ENCODE measurements at regions not wholly inside any gene's neighbourhood (a gene's known extent, or its start where the extent isn't known, plus 50 kb on each side); places are given as distances from the start of the nearest gene placed in this dataset.
"Not testable (repeated sequence)": the region's sequence is repeated elsewhere in the genome, so short reads cannot be mapped to it uniquely, and the experiment has no call there.

DNA sequence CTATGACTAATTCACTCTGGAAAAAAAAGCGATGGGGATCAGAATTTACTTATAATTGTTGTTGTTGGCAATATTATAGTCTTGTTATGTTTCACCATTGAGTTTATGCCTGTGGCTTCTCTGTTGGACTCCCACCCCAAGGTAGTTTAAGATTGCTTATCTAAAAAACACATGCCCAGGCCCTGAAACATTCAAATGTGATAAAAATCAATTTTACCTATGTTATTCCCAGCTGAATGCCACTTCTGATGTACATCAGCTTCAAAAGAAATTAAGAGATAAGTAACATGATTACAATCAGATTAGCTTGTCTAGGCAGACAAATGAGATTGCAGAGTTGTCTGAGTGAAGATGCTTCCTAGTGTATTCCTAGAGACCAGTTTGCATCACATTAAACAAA lies 484.7 kb downstream of the PCDH7 start:
- DNase-seq, result no peak

DNA sequence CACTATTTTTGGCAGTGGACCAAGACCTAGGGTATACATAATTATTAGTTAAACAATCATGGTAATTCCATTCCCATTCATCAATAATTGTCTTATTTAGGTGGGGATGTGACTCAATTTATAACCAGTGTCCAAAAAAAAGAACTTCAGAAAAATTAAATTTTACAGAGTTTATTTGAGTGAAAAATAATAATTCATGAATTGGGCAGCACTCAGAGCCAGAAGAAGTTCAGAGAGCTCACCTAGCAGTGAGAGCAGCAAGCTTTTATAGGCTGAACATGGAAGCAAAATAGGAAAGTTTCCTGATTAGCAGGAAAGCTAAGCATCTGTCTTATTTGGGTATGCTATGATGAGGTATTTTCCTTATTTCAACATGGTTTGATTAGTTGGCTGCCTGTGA lies 500.8 kb downstream of the PCDH7 start:
- no peak for DNase-seq

DNA sequence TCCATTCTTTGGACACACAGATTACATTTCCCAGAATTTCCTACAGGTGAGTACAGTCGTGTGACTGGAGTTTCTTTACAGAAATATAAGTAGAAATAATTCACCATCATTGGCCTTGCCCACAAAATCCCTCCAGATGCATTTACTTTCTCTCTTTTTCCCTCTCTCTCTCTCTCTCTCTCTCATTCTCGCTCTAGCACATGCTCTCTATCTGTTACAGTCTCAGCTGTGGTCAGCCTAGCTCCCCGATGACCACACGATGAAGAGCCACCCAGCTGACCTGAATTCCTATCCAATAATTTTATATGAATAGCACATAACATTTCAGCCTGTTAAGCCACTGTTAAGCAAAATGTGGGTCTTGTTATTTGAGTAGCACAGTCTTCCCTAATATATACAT lies 507.9 kb downstream of the PCDH7 start:
- DNase-seq, result no peak

DNA sequence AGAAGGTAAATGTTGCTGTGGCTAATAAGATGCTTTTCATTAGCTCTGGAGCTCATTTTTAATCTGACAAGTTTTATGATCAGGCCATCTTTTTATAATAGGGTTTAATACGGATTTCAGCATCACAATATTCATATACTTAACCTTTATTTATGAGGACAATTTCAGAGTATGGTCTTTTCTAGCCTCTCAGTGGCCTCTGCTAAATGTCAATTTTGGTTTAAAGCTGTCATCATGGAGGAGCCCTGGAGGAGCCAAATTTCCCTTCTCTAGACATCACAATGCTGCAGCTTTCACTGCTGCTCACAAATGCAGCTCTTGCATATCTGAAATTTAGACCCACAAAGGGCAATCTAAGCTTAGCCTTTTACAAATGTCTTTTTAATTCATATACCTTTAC lies 510.4 kb downstream of the PCDH7 start:
- no peak for DNase-seq

DNA sequence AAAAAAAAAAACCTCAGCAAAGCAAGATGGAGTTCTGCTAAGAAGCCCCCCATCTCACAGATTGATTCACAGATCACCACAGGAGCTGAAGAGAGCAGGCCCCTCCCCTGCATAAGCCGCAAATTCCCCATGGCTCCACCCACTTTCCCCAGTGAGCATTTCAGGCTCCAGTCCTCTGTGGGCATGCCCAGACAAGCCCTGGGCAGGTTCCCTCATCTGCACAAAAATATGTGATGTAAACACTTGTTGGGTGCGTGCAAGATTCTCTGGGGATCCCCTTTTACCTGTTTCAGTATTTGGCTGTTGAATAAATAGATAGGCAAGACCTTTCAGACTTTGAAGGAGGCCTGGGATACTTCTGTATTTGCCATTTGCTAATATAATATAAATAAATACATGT lies 514.3 kb downstream of the PCDH7 start:
- no peak for DNase-seq

DNA sequence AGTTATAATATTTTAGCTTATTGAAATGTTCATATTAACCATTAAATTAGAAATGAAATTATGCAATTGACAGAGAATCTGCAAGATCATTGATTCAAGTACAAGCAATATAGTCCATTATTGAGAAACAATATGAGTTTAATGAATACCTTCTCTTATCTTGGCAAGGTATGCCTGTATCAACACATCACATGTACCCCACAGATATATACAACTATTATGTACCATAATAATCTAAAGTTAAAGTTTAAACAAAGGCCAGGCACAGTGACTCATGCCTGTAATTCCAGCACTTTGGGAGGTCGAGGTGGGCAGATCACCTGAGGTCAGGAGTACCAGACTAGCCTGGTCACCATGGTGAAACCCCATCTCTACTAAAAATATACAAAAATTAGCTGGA lies 514.7 kb downstream of the PCDH7 start:
- DNase-seq, result no peak

DNA sequence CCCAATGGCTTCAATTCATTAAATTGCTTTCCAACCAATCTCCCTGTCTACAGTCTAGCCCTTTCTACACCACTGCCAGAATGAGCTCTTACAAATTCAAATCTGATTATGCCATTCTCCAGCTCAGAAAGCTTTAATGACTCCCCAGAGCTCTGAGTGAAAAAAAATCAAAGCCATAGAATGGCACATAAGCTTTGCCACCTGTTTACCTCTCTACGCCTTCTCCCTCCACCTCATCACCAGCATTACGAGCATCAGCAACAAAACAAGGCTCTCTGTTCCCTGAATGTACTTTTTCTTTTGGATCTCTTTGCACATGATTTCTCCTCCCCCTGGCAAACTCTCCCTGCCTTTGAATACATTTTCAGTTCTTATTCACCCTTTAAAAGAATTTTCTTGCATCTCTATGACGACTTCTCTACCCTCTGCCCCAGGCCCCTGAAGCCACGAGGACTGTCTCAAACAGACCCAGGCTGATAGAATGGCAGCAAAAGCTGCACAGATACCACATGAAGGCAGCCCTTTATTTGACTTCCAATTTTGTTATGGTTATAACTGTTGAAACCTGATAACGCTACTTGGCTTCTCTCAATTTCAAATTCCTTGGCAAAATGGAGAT lies 516.0 kb downstream of the PCDH7 start:
- peak; percentile 55 for DNase-seq

DNA sequence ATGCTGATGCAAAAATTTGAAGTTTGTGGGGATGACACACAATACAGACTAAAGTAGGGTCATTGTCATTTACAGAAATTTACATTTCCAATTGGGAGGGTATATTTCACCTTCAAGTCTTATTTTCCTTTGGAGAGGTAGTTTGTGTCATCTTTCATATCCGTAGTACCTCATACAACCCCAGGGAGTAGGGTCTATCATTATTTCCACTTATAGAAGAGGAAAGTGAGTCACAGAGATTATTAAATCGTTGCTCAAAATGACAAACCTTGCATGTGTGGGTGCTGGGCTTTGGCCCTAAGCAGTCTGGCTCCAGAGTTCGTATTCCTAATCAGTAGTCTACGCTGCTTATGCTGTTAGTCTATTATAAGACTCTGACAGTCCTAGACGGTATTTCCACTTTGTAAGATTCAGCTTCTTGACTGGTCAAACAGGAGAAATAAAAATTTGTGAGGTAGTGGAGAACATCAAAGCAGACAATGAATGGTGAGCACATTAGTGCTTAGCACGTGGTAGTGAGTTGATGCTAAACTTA lies 516.5 kb downstream of the PCDH7 start:
- DNase-seq, result no peak

DNA sequence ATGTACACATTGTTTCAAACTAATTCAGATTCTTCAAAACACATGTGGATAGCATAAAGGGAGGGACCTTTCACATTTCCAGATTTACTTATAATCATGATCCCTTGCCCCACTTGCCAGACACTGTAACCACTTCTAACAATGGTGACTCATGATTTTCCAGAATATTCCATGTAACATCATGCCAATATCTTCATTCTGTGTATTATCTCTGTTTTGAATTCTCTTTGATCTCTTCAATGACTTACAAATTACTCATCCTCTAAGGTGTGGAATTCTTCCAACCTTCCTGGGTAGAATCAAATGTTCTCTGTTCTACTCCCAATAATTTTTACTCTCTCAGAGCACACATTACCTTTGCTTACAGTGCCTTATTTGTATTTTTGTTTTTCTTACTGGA lies 517.1 kb downstream of the PCDH7 start:
- DNase-seq, result no peak

DNA sequence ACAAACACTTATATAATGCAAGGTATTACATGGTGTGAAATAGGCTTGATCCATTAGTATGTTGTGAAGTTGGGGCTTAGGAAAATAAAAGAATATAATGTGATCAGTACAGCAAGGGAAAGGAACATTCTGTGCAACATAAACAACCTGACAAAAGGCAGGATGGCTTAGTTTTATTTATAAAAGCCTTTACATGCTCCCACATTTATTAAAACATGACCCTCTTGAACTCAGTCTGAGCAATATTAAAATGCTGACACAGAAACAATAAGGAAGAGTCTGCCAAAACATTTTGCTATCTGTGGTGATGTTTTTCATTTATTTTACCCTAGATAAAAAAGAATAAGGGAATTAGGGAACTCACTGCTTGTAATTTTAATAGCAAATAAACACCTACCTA lies 519.7 kb downstream of the PCDH7 start:
- DNase-seq, result no peak

DNA sequence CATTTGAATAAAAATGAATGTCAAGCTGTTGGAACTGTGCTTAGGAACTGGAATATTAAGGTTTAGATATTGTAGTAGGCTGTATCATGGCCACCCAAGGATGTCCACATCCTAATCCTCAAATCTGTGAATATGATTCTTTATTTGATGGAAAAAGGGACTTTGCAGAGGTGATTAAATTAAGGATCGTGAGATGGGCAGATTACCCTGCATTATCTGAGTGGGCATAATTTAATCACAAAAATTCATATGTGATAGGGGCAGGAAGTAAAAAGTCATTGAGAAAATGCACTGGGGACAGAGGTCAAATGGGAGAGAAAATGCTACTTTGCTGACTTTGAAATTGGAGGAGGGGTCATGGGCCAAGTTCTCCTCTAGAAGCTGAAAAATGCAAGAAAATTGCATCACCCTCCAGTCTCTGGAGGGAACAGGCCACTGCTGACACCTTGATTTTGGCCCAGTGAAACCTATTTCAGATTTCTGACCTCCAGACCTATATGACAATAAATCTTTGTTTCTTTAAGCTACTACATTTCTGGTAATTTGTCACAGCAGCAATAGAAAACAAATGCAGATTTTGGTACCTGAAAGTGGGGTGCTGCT lies 521.4 kb downstream of the PCDH7 start:
- DNase-seq, result no peak

DNA sequence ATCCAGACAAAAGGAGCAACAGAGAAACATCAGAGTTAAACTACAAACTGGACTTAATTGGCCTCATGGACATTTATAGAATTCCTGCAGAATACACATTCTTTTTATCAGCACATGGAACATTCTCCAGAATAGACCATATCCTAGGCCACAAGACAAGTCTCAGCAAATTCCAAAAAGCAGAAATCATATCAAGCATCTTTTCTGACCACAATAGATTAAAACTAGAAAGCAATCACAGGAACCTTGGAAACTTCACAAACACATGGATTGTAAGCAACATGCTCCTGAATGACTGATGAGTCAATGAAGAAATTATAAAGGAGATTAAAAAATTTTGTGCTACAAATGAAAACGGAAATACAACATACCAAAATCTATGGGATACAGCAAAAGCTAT lies 526.7 kb downstream of the PCDH7 start:
- DNase-seq, result no peak

DNA sequence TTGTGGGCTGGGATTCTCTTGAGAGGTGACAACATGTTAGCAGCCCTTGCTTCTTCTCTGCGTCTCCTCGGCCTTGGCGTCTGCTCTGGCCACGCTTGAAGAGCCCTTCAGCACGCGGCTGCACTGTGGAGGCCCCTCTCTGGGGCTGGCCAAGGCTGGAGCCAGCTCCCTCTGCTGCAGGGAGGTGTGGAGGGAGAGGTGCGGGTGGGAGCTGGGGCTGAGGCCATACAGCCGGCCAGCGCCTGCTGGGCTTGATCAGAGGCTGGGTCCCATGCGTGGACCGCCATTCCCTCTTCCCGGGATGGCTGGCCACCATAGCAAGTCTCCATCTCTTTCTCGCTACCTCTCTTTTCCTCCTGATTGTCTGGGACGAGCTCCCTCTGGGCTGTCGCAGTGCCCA lies 539.0 kb downstream of the PCDH7 start:
- DNase-seq, result no peak

DNA sequence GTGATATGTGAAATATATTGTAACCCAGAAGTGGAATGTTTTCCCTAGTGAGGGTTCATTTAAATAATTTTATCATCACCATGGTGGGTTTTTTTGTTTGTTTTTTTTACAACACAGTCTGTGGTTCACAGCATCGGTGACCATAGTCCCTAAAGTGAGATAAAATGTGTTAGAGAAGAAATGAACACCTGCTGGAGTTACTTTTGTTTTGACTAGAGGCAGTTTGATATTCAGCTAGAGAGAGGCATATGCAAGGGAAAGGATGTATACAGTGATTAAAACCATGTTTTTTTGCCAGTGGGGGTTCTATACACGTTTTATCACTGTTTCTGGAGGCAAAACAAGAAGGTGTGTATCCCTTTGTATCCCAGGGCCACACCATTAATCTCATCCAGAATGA lies 541.5 kb downstream of the PCDH7 start:
- no peak for DNase-seq

DNA sequence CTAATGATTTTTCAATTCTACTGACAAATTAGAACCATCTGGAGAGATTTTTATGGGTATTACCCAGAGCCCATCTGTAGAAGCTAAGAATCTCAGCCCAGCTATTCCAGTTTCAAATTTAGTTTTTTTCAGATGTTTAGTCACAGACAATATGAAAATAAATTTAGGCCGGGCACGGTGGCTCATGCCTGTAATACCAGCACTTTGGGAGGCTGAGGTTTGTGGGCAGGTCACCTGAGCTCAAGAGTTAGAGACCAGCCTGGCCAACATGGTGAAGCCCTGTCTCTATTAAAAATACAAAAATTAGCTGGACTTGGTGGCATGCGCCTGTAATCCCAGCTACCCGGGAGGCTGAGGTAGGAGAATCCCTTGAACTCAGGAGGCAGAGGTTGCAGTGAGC lies 545.9 kb downstream of the PCDH7 start:
- DNase-seq, result not testable (repeated sequence)

DNA sequence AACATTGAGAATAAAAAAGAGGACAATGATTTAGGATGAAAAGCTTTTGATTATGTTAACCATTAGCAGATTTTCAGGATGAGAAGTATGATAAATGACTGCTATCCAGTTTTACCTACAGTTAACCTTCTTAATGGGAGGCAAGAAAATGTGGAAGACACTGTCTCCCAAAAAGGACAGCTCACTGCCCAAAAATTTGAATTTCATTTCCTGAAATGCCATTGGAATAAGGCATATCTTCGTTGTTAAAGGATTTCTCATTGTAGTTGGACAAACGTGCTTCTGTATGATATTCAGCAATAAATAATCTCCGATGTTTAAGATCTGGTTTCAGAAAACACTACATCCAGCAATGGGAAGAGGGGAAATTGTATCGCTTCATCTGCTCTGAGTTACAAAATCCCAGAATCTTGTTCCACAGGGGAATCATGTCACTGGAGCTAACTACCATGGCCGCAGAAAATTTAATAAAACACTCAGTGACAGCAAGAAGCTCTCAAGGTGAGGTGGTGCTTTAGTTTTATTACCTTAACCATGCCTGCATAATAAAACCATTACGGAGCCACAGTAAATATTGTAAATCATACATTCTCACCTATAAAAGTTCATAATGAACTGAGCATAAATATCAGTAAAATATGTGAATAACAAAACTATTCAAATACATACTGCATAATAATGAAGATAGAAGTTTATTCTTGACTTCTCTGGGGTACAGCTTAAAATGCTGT lies 552.3 kb downstream of the PCDH7 start:
- no peak for DNase-seq

DNA sequence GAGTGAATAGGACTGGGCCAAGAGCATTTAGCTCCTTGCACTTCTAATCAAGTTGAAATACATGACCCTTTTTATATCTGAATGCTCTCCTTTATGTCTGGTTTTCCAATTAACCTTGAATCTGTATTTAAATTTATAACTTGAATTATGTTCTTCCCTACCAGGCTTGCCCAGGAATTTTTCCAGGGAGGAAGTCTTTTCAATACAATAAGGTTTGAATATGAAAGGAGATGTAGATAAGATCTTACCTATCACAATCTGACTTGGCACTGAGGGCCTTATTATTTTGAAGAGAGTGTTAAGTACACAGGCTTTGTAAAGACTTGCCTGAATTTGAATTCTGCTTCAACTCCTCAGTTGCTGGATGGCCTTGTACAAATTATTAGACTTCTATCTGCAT lies 555.7 kb downstream of the PCDH7 start:
- DNase-seq, result no peak

DNA sequence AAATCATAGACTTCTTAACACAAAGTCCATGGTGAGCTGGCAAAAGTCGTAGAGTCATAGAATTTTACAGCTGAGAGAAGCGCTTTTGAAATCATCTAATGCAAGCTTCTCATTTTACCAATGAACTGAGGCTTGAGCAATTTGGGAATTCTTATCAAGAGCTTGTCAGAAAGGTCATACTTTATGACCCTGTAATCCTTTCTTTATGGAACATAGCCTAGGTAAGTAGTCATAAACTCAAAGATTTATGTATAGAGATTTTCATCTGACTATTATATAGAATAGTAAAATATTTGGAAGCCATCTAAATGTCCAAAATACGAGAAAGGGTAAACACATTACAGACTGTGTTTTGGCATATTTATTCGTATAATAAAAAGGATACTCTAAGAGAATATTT lies 563.5 kb downstream of the PCDH7 start:
- DNase-seq, result no peak

DNA sequence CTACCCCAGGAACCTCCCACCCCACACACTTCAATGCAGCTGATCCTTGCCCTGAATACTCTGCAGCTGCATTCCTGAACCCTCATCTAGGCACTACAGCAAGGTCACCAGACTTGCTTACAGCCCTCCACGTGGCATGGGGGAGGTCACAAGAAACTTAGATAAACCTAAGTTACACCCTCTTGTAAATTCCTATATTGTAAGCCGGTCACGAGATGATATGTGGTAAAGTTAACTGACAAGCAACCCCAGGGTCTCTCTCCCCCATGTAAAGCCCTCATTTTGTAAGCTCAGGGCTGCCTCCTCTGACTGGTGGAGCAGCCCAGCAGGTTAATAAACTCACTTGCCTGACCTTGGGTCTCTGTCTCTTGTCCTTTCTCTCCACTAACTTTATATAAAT lies 570.7 kb downstream of the PCDH7 start:
- DNase-seq, result no peak

DNA sequence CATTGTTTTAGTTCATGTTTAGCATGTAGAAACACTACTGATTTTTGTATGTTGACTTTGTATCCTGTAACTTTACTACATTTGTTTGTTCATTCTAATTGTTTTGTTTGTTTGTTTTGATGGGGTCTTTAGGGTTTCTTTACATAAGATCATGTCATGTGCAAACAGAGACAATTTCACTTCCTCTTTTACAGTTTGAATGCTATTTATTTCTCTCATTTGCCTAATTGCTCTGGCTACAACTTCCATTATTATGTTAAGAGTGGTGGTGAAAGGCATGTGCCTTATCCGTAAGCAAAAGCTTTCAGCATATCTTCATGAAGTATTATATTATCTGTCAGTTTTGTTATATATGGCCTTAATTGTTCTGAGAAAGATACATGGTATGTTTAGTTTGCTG lies 571.1 kb downstream of the PCDH7 start:
- no peak for DNase-seq

DNA sequence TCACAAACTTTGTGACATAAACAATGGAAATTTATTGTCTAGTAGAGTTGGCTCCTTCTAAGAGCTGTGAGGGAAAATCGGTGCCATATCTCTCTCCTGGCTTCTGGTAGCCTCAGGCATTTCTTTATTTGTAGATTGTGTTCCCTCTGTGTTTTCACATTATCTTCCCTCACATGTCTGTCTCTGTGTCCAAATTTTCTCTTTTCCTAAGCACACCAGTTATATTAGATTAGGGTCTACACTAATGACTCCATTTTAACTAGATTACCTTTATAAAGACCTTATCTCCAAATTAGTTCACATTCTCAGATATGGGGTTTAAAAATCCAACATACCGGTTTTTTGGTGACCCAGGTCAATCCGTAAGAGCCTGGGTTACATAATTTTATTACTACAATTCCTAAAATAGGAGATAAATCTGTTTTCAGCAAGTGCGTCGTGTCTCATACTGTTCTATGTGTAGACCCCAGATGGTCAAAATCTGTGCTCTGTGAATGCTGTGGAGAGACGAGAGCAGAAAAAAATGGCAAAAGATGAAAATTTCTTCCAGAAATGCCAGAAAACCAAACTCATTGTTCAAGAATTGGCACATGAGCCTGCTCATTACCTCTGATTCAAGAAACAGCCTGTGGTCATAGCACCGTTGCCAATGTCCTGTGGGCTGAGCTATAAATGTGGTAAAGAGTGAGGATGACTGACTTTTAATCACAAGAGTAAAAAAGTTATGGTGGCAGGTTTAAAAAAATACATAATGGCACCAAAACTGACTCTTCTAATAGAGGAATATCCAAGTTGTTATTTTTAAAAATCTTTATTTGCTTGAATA lies 574.7 kb downstream of the PCDH7 start:
- DNase-seq, result no peak

DNA sequence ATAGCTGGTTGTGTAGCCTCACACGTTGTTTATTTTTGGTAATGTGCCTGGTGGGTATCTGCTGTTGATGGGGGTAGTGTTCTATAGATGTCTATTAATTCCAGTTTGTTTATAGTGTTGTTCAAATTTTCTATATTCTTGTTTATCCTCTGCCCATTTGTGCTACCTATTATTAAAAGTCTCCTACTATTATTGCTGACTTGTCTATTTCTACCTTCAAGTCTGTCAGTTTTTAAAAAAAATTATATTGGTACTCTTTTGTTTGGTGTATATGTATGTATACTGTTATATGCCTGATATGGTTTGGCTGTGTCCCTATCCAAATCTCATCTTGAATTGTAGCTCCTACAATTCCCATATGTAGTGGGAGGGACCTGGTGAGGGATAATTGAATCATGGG lies 578.6 kb downstream of the PCDH7 start:
- no peak for DNase-seq

DNA sequence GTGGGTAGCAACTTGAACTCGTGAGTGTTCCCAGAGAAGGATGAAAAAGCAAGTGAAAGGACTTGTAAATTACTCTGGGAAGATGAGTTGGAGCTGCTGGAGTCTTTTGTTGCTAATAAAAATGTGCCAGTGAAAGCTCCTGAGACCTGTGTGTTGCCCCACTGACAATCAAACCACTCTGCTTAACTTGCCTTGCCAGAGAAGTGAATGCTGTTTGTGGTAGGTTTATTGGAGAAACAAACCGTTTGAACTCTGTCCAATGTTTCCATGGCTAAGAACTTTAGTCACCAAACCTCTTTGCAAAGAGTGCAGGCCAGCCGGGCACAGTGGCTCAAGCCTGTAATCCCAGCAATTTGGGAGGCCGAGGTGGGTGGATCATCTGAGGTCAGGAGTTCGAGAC lies 586.9 kb downstream of the PCDH7 start:
- DNase-seq, result peak; percentile 11

DNA sequence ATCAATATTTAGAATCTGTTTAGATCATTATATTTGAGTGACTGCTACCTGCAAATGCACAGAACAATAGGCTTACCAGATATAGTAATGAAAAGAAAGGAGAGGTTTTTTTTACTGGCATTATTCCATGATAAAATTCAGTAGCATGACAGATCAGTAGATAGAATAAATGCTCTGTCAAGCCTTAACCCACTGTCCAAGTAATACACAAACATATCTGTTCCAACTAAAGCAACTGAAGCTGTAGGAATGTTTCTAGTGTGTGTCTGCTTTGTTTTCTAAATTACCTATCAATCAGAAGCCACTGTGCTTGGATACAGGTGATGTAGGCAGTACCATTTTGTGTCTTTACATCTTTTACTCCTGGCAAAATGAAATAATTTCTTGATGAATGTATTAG lies 604.6 kb downstream of the PCDH7 start:
- no peak for DNase-seq
